Calu3 (cell line): ENCODE measurements at regions not wholly inside any gene's neighbourhood (a gene's known extent, or its start where the extent isn't known, plus 50 kb on each side); places are given as distances from the start of the nearest gene placed in this dataset.
"Not testable (repeated sequence)": the region's sequence is repeated elsewhere in the genome, so short reads cannot be mapped to it uniquely, and the experiment has no call there.

Experiments
- BruUV-seq: library from RNA; stranded (reverse); fragments of 400-500 nt; replicated peaks from 2 replicates; lab custom pipeline; 2021; lab: Mats Ljungman, UMichigan
- CTCF ChIA-PET: fragments of 300-600 bp; sonication (Branson Sonifier 250); formaldehyde crosslinking; loops from one replicate; lab custom pipeline; 2022; ENCODE audit warnings: antibody characterized with exemption; lab: Charles Lee
- DNase-seq: peaks from one replicate; pipeline ENCODE4 v3.0.0; 2022
- H3K27ac Mint-ChIP-seq: one replicate; pipeline ENCODE4 v1.8.0; 2022; ENCODE audit warnings: mixed read lengths; ENCODE audit not compliant: unreplicated experiment
- H3K27me3 Mint-ChIP-seq: one replicate; pipeline ENCODE4 v1.8.0; 2022; ENCODE audit warnings: mixed read lengths; ENCODE audit not compliant: unreplicated experiment
- H3K36me3 Mint-ChIP-seq: one replicate; pipeline ENCODE4 v1.8.0; 2022; ENCODE audit warnings: mild to moderate bottlenecking, moderate library complexity, mixed read lengths; ENCODE audit not compliant: insufficient read depth, unreplicated experiment
- H3K4me1 Mint-ChIP-seq: one replicate; pipeline ENCODE4 v1.8.0; 2022; ENCODE audit warnings: mild to moderate bottlenecking, low read depth, mixed read lengths; ENCODE audit not compliant: unreplicated experiment
- H3K4me3 Mint-ChIP-seq: one replicate; pipeline ENCODE4 v1.8.0; 2022; ENCODE audit warnings: mild to moderate bottlenecking, low read depth, moderate library complexity, mixed read lengths; ENCODE audit not compliant: unreplicated experiment
- H3K9me3 Mint-ChIP-seq: one replicate; pipeline ENCODE4 v1.8.0; 2022; ENCODE audit warnings: low read depth, mixed read lengths; ENCODE audit not compliant: unreplicated experiment
- intact Hi-C: fragments of 100-400 bp; cut with micrococcal nuclease; formaldehyde crosslinking; loops from one replicate; pipeline ENCODE4 v1.10.0; 2022; ENCODE audit not compliant: unreplicated experiment
- TF ChIP-seq, protein P1 (sequence below): fragments of 200-600 bp; IDR thresholded peaks from one replicate; pipeline ENCODE4 v1.8.0; 2022; ENCODE audit warnings: antibody characterized with exemption; ENCODE audit not compliant: unreplicated experiment

DNA sequence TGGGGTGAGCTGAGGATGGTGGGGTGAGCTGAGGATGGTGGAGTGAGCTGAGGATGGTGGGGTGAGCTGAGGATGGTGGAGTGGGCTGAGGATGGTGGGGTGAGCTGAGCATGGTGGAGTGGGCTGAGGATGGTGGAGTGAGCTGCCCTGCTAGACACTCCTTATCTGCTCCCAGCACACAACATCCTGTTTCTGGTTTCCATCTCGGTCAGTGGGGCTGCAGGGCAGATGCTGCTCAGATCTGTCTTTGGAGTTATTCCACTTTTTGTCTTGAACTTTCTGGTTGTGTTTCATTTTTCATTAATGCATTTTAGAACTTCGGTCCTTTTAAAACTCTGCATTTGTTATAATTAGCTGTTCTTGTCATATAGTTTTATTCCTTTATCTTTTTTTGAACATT lies 67.9 kb upstream of the ANTXRL start:
- Mint-ChIP-seq H3K36me3 (no peaks in the 10 kb centered on the region), H3K9me3 (no peaks in the 10 kb centered on the region), H3K4me1 (no peaks in the 10 kb centered on the region), H3K27me3 (peaks cover 76% of the 10 kb centered on the region), H3K4me3 (no peak overlapping the region), H3K27ac (no peak overlapping the region)
- CTCF ChIA-PET: interaction anchor here (3.5 kb wide), 1 partner anchor 10 kb away, joined by 16 read pairs; no protein-coding TSS in a partner anchor
- DNase-seq: no peak
- no TSS peak for BruUV-seq
- TF ChIP-seq, protein P1, sequence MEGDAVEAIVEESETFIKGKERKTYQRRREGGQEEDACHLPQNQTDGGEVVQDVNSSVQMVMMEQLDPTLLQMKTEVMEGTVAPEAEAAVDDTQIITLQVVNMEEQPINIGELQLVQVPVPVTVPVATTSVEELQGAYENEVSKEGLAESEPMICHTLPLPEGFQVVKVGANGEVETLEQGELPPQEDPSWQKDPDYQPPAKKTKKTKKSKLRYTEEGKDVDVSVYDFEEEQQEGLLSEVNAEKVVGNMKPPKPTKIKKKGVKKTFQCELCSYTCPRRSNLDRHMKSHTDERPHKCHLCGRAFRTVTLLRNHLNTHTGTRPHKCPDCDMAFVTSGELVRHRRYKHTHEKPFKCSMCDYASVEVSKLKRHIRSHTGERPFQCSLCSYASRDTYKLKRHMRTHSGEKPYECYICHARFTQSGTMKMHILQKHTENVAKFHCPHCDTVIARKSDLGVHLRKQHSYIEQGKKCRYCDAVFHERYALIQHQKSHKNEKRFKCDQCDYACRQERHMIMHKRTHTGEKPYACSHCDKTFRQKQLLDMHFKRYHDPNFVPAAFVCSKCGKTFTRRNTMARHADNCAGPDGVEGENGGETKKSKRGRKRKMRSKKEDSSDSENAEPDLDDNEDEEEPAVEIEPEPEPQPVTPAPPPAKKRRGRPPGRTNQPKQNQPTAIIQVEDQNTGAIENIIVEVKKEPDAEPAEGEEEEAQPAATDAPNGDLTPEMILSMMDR: no peak
- intact Hi-C loops: no loop called here

DNA sequence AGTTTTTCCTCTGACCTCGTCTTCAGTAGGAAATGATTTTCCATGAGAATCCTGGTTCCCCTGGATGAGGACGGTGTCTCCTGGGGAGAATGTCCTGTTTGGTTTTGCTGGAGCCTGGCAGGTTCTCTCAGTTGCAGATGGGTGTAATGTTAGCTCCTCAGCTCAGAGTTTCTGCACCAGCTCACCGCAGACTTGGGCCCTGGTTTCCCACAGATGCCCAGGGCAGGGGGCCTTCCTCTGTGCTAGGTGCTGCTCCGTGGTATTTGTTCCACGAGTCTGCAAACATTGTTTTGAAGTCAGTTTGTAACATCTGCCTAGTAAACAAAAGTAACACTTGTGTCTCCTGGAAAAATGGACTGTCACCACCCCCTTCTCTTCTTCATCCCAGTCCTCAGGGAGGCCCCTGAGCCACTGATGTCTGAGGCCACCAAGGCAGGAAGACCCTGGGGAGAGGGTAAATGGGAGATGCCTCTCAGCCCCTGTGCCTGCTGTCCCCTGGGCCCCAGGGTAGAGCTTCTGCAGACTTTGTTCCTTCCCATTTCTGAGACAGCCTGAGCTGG lies 67.3 kb upstream of the ANTXRL start:
- H3K4me3 Mint-ChIP-seq, intact Hi-C loops, BruUV-seq, H3K27ac Mint-ChIP-seq, H3K4me1 Mint-ChIP-seq, H3K9me3 Mint-ChIP-seq, DNase-seq, H3K36me3 Mint-ChIP-seq: not testable (repeated sequence)
- CTCF ChIA-PET: interaction anchor here (3.5 kb wide), 1 partner anchor 10 kb away, joined by 16 read pairs; no protein-coding TSS in a partner anchor
- peaks cover 79% of the 10 kb centered on the region for H3K27me3 Mint-ChIP-seq

DNA sequence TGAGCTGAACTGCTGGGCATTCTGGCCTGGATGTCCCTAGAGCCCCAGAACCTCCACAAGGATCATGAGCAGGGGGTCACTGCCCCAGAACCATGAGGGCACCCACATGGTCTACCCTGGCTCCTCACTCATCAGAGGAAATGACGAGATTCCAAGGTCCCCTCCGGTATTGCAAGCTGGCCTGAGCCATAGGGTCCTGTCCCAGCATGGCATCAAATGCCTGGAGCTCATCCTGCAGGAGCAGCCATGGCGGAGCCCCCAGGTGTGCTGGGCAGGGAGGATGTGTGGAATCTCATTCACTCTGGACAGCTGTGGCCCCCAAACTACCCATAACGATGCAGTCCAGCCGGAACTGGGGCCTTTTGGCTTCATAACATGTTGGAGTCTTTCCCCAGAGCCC lies 66.6 kb upstream of the ANTXRL start:
- Mint-ChIP-seq H3K4me3 (no peak overlapping the region), H3K27ac (no peak overlapping the region), H3K9me3 (no peaks in the 10 kb centered on the region), H3K4me1 (no peaks in the 10 kb centered on the region), H3K27me3 (peaks cover 80% of the 10 kb centered on the region), H3K36me3 (no peaks in the 10 kb centered on the region)
- intact Hi-C loops: no loop called here
- DNase-seq: no peak
- CTCF ChIA-PET: interaction anchor here (3.5 kb wide), 1 partner anchor 9 kb away, joined by 16 read pairs; no protein-coding TSS in a partner anchor
- BruUV-seq: no TSS peak
- TF ChIP-seq, protein P1: no peak

DNA sequence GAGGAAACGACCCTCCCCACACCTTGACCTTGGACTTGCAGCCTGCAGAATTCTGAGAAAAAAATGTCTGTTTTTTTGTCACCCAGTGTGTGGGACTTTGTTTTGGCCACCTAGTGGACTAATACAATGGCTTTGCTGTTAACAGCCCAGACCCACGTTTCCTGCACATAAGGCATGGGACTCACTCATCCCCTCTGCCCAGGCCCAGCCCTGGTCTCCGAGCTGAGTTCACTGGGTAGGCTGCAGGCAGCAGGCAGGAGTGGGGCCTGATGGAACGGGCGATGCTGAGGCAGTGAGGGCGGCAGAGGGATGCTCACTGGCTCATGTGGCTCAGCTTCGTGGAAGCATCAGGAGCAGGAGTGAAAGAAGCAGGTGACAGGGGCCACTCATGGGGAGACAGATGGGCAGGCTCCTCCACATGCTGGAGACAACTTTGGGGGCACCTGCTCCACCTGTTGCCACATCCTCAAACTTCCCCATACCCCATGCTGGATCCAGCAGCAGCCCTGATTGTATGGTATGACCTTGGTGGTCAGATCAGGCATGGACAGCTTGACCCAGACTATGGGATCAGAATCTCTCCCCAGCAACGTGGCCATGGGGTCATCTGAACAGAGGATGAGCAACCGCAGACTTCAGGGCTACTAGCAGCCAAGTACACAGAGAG lies 65.8 kb upstream of the ANTXRL start:
- Mint-ChIP-seq H3K27me3 (peaks cover 80% of the 10 kb centered on the region), H3K36me3 (no peaks in the 10 kb centered on the region), H3K9me3 (no peaks in the 10 kb centered on the region), H3K4me3 (no peak overlapping the region), H3K27ac (no peak overlapping the region), H3K4me1 (no peaks in the 10 kb centered on the region)
- CTCF ChIA-PET: interaction anchor here (3.5 kb wide), 1 partner anchor 8 kb away, joined by 16 read pairs; no protein-coding TSS in a partner anchor
- peak; percentile 32 for DNase-seq
- intact Hi-C loops: no loop called here
- no TSS peak for BruUV-seq
- TF ChIP-seq, protein P1: peak; percentile 70
